Sigmoid colon (tissue), 6 donors: ENCODE measurements at regions not wholly inside any gene's neighbourhood (a gene's known extent, or its start where the extent isn't known, plus 50 kb on each side); places are given as distances from the start of the nearest gene placed in this dataset.

Source experiments
- DNase-seq: peaks from one replicate; pipeline ENCODE4 v3.0.0-alpha.2; 2019
- H3K27ac ChIP-seq, 4 donors: fragments of 200-600 bp; sonication (generic); one replicate each; pipeline ENCODE4 v1.5.1; 2016 to 2019; ENCODE audit warnings: mild to moderate bottlenecking in 1 of 4
- H3K27me3 ChIP-seq, 3 donors: fragments of 200-600 bp; sonication (generic); one replicate each; pipeline ENCODE4 v1.5.1; 2019; ENCODE audit warnings: mild to moderate bottlenecking in 1 of 3
- H3K36me3 ChIP-seq, 4 donors: fragments of 200-600 bp; sonication (generic); one replicate each; pipeline ENCODE4 v1.5.1; 2016 to 2019
- H3K4me1 ChIP-seq, 4 donors: fragments of 200-600 bp; sonication (generic); one replicate each; pipeline ENCODE4 v1.5.1; 2017 to 2019
- H3K4me3 ChIP-seq, 4 donors: fragments of 200-600 bp; sonication (generic); one replicate each; pipeline ENCODE4 v1.5.1; 2017 to 2019; ENCODE audit warnings: mild to moderate bottlenecking in 2 of 4, moderate library complexity in 1 of 4
- H3K9me3 ChIP-seq, 4 donors: fragments of 200-600 bp in 3 of 4; sonication (generic) in 3 of 4; one replicate each; pipeline versions ENCODE4 v1.5.1 to v1.6.1; 2013 to 2019
- CTCF ChIP-seq, 4 experiments: fragments of 450-650 bp in 3 of 4; fragments of 200-600 bp in 1 of 4; IDR thresholded peaks; one replicate each; pipeline ENCODE4 v1.5.1; 2016 to 2019; ENCODE audit warnings: antibody characterized with exemption in 4 of 4, mild to moderate bottlenecking in 3 of 4, moderate library complexity in 2 of 4
- EP300 ChIP-seq, 4 donors: sonication (generic); formaldehyde crosslinking; IDR thresholded peaks; one replicate each; pipeline ENCODE4 v1.6.1; 2017; ENCODE audit warnings: antibody characterized with exemption in 4 of 4
- POLR2A ChIP-seq, 2 donors: fragments of 450-650 bp; IDR thresholded peaks; one replicate each; pipeline ENCODE4 v1.6.1; 2016; ENCODE audit warnings: antibody characterized with exemption in 2 of 2, mild to moderate bottlenecking in 2 of 2, moderate library complexity in 2 of 2
- POLR2AphosphoS5 ChIP-seq, 4 donors: sonication (generic); formaldehyde crosslinking; IDR thresholded peaks; one replicate each; pipeline ENCODE4 v1.6.1; 2017; ENCODE audit warnings: antibody characterized with exemption in 4 of 4
- WGBS, 2 donors: extraction: QIAGEN DNeasy Blood & Tissue Kit; methylation state at CpG; one replicate each; pipeline ENCODE4 v1.1.7; 2013; 5-methylcytosine and 5-hydroxymethylcytosine counted together
- intact Hi-C: fragments of 100-400 bp; cut with DNase I; formaldehyde crosslinking; loops from one replicate; pipeline ENCODE4 v1.15.1; 2023
- donor health status: healthy with polysubstance abuse.
- donor health status: healthy.

- H3K4me3 ChIP-seq: no peak overlapping the region
- 83 to 86% methylated on average over 6 of the region's 6 CpGs for WGBS, 2 donors
These were observed 88.4 kb upstream of the LEP start for GRCh38 chr7:128152721-128153120.

GRCh38 chr7:128153436-128153835 lies 87.6 kb upstream of the LEP start:
- intact Hi-C loops: no loop called here
- Histone ChIP-seq H3K27ac (no peak overlapping the region), H3K36me3 (no peaks in the 10 kb centered on the region), H3K4me3 (no peak overlapping the region), H3K4me1 (no peaks in the 10 kb centered on the region), H3K9me3 (no peaks in the 10 kb centered on the region), H3K27me3 (peaks cover 0 to 17% (median 4%) of the 10 kb centered on the region in 3 donors)
- 87 to 94% methylated on average over 6 of the region's 6 CpGs for WGBS, 2 donors
- TF ChIP-seq EP300 (IDR thresholded peaks at IDR 0.05) (no peak), POLR2AphosphoS5 (IDR thresholded peaks at IDR 0.05) (no peak), POLR2A (IDR thresholded peaks at IDR 0.05) (no peak), CTCF (IDR thresholded peaks at IDR 0.05) (no peak)
- DNase-seq: no peak

More at GRCh38 chr7:128152721-128153120, 88.4 kb upstream of the LEP start:
- no peak for DNase-seq
- Histone ChIP-seq H3K4me1 (no peaks in the 10 kb centered on the region), H3K27ac (no peak overlapping the region), H3K27me3 (peaks cover 0 to 21% (median 4%) of the 10 kb centered on the region in 3 donors), H3K36me3 (no peaks in the 10 kb centered on the region), H3K9me3 (no peaks in the 10 kb centered on the region)
- intact Hi-C loops: no loop called here
- TF ChIP-seq POLR2A (IDR thresholded peaks at IDR 0.05) (no peak), CTCF (IDR thresholded peaks at IDR 0.05) (no peak), EP300 (IDR thresholded peaks at IDR 0.05) (no peak), POLR2AphosphoS5 (IDR thresholded peaks at IDR 0.05) (no peak)

- Histone ChIP-seq H3K9me3 (no peaks in the 10 kb centered on the region), H3K4me3 (no peak overlapping the region), H3K4me1 (no peaks in the 10 kb centered on the region), H3K27ac (no peak overlapping the region), H3K36me3 (no peaks in the 10 kb centered on the region), H3K27me3 (peaks cover 0 to 10% (median 4%) of the 10 kb centered on the region in 3 donors)
- WGBS, 2 donors: 63 to 82% methylated on average over 1 of the region's 1 CpG
- no peak for TF ChIP-seq CTCF (IDR thresholded peaks at IDR 0.05)
- no peak for TF ChIP-seq EP300 (IDR thresholded peaks at IDR 0.05)
- no peak for TF ChIP-seq POLR2A (IDR thresholded peaks at IDR 0.05)
- TF ChIP-seq POLR2AphosphoS5 (IDR thresholded peaks at IDR 0.05): no peak
- no peak for DNase-seq
- intact Hi-C loops: no loop called here
These were observed 86.6 kb upstream of the LEP start for GRCh38 chr7:128154504-128154903.

GRCh38 chr7:128155100-128155740 lies 85.9 kb upstream of the LEP start:
- no peak for DNase-seq
- Histone ChIP-seq H3K9me3 (no peaks in the 10 kb centered on the region), H3K36me3 (no peaks in the 10 kb centered on the region), H3K4me1 (no peaks in the 10 kb centered on the region), H3K4me3 (no peak overlapping the region), H3K27ac (no peak overlapping the region), H3K27me3 (peaks cover under 1 to 10% (median 4%) of the 10 kb centered on the region in 3 donors)
- 71 to 73% methylated on average over 12 of the region's 12 CpGs for WGBS, 2 donors
- intact Hi-C loops: no loop called here
- TF ChIP-seq POLR2A (IDR thresholded peaks at IDR 0.05) (no peak), CTCF (IDR thresholded peaks at IDR 0.05) (no peak), POLR2AphosphoS5 (IDR thresholded peaks at IDR 0.05) (no peak), EP300 (IDR thresholded peaks at IDR 0.05) (no peak)

- Histone ChIP-seq H3K27ac (no peak overlapping the region), H3K9me3 (no peaks in the 10 kb centered on the region), H3K27me3 (peaks cover 0 to 14% (median 2%) of the 10 kb centered on the region in 3 donors), H3K4me3 (no peak overlapping the region), H3K4me1 (no peaks in the 10 kb centered on the region), H3K36me3 (no peaks in the 10 kb centered on the region)
- no peak for TF ChIP-seq CTCF (IDR thresholded peaks at IDR 0.05)
- TF ChIP-seq EP300 (IDR thresholded peaks at IDR 0.05): no peak
- no peak for TF ChIP-seq POLR2AphosphoS5 (IDR thresholded peaks at IDR 0.05)
- TF ChIP-seq POLR2A (IDR thresholded peaks at IDR 0.05): no peak
- intact Hi-C loops: no loop called here
- 83 to 90% methylated on average over 7 of the region's 7 CpGs for WGBS, 2 donors
- DNase-seq: no peak
These were observed 83.2 kb upstream of the LEP start for GRCh38 chr7:128157906-128158305.
